ENCODE measurements at regions not wholly inside any gene's neighbourhood (a gene's known extent, or its start where the extent isn't known, plus 50 kb on each side); places are given as distances from the start of the nearest gene placed in this dataset.

- TF ChIP-seq CTCF (IDR thresholded peaks at IDR 0.05) (no peak), POLR2A (IDR thresholded peaks at IDR 0.05) (no peak)
Observed at GRCh38 chr6:1461207-1461606, 71.8 kb downstream of the FOXF2 start.
